Thyroid gland (tissue), 4 donors: ENCODE measurements at regions not wholly inside any gene's neighbourhood (a gene's known extent, or its start where the extent isn't known, plus 50 kb on each side); places are given as distances from the start of the nearest gene placed in this dataset.
"Not testable (repeated sequence)": the region's sequence is repeated elsewhere in the genome, so short reads cannot be mapped to it uniquely, and the experiment has no call there.

Experiments used
- POLR2A ChIP-seq, 2 donors: fragments of 450-650 bp; IDR thresholded peaks; one replicate each; pipeline ENCODE4 v1.6.1; 2017; ENCODE audit warnings: antibody characterized with exemption in 2 of 2, mild to moderate bottlenecking in 2 of 2, moderate library complexity in 1 of 2
- TF ChIP-seq, protein P1 (sequence below), 6 experiments: fragments of 200-600 bp in 3 of 6; fragments of 450-650 bp in 3 of 6; sonication (generic) in 3 of 6; IDR thresholded peaks; one replicate each; pipeline ENCODE4 v1.5.1; 2016 to 2019; ENCODE audit warnings: antibody characterized with exemption in 6 of 6, mild to moderate bottlenecking in 2 of 6, inconsistent platforms in 1 of 6, moderate library complexity in 1 of 6

- TF ChIP-seq, protein P1, sequence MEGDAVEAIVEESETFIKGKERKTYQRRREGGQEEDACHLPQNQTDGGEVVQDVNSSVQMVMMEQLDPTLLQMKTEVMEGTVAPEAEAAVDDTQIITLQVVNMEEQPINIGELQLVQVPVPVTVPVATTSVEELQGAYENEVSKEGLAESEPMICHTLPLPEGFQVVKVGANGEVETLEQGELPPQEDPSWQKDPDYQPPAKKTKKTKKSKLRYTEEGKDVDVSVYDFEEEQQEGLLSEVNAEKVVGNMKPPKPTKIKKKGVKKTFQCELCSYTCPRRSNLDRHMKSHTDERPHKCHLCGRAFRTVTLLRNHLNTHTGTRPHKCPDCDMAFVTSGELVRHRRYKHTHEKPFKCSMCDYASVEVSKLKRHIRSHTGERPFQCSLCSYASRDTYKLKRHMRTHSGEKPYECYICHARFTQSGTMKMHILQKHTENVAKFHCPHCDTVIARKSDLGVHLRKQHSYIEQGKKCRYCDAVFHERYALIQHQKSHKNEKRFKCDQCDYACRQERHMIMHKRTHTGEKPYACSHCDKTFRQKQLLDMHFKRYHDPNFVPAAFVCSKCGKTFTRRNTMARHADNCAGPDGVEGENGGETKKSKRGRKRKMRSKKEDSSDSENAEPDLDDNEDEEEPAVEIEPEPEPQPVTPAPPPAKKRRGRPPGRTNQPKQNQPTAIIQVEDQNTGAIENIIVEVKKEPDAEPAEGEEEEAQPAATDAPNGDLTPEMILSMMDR (IDR thresholded peaks at IDR 0.05): not testable (repeated sequence)
- not testable (repeated sequence) for TF ChIP-seq POLR2A (IDR thresholded peaks at IDR 0.05)
These were observed 111.2 kb downstream of the MOSPD2 start for GRCh38 chrX:14984425-14984824.
